Loucy (cell line): ENCODE measurements at regions not wholly inside any gene's neighbourhood (a gene's known extent, or its start where the extent isn't known, plus 50 kb on each side); places are given as distances from the start of the nearest gene placed in this dataset.

ENCODE experiments used
- H2AFZ ChIP-seq: fragments of 200-600 bp; sonication (generic); 2 replicates; pipeline ENCODE4 v1.6.0; 2016; ENCODE audit warnings: antibody characterized with exemption, mild to moderate bottlenecking, low read length, moderate library complexity
- H3F3A ChIP-seq: fragments of 200-600 bp; 2 replicates; pipeline ENCODE4 v1.6.0; 2016; ENCODE audit warnings: antibody characterized with exemption, low read depth, mild to moderate bottlenecking
- H3K27me3 ChIP-seq: fragments of 200-600 bp; sonication (generic); 2 replicates; pipeline ENCODE4 v1.6.1; 2014; ENCODE audit warnings: low read length, mild to moderate bottlenecking; ENCODE audit not compliant: insufficient read depth, poor library complexity, severe bottlenecking
- H3K36me3 ChIP-seq: fragments of 200-600 bp; sonication (generic); 2 replicates; pipeline ENCODE4 v1.6.1; 2016; ENCODE audit warnings: low read length; ENCODE audit not compliant: insufficient read depth
- H3K4me1 ChIP-seq: fragments of 200-600 bp; sonication (generic); 2 replicates; pipeline ENCODE4 v1.5.1; 2014; ENCODE audit warnings: low read length, mild to moderate bottlenecking; ENCODE audit not compliant: insufficient read depth, poor library complexity, severe bottlenecking
- H3K4me2 ChIP-seq: fragments of 200-600 bp; sonication (generic); 2 replicates; pipeline ENCODE4 v1.6.0; 2014; ENCODE audit warnings: antibody characterized with exemption, low read length, low read depth, mild to moderate bottlenecking; ENCODE audit not compliant: poor library complexity, severe bottlenecking
- H3K4me3 ChIP-seq: fragments of 200-600 bp; sonication (generic); 2 replicates; pipeline ENCODE4 v1.5.1; 2014; ENCODE audit warnings: low read length, mild to moderate bottlenecking, mixed read lengths; ENCODE audit not compliant: poor library complexity, severe bottlenecking
- H3K79me2 ChIP-seq: fragments of 200-600 bp; sonication (generic); 2 replicates; pipeline ENCODE4 v1.6.1; 2014; ENCODE audit warnings: low read length; ENCODE audit not compliant: insufficient read depth
- H3K9ac ChIP-seq: fragments of 200-600 bp; sonication (generic); 2 replicates; pipeline ENCODE4 v1.6.0; 2014; ENCODE audit warnings: mild to moderate bottlenecking, low read depth, low read length, moderate library complexity; ENCODE audit not compliant: poor library complexity, severe bottlenecking
- H3K9me2 ChIP-seq: fragments of 200-600 bp; sonication (generic); replicated peaks from 2 replicates; pipeline ENCODE4 v1.6.1; 2016; ENCODE audit warnings: low read depth, low read length, mixed read lengths
- H3K9me3 ChIP-seq: fragments of 200-600 bp; sonication (generic); 2 replicates; pipeline ENCODE4 v1.6.1; 2014; ENCODE audit warnings: mild to moderate bottlenecking, antibody characterized with exemption, low read length, low read depth; ENCODE audit not compliant: insufficient read depth
- H4K20me1 ChIP-seq: fragments of 200-600 bp; sonication (generic); 2 replicates; pipeline ENCODE4 v1.6.0; 2014; ENCODE audit warnings: antibody characterized with exemption, low read length, mild to moderate bottlenecking; ENCODE audit not compliant: insufficient read depth, poor library complexity, severe bottlenecking
- CTCF ChIP-seq: fragments of 200-600 bp; sonication (generic); conservative IDR thresholded peaks from 2 replicates; pipeline ENCODE4 v1.5.1; 2014; ENCODE audit warnings: mild to moderate bottlenecking, antibody characterized with exemption, low read length
- EZH2phosphoT487 ChIP-seq: fragments of 200-600 bp; IDR thresholded peaks from 2 replicates; pipeline ENCODE4 v1.6.1; 2018; ENCODE audit warnings: antibody characterized with exemption, mild to moderate bottlenecking, moderate library complexity, borderline replicate concordance

DNA sequence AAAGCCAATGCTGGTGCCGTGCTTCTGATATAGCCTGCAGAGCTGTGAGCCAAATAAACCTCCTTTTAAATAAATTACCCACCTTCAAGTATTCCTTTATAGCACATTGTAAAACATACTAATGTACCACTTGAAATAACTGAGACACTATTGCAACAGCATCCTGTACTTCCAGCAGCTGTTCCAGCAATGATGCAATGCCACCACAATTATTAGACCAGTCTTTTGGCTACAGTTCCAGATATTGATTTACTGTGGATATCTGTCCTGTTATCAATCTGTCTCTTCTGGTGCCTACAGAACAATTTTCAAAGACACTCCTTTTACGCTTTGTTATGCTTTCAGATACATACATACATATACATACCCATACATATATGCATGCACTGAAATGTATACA lies 567.9 kb downstream of the TAF11L14 start:
- Histone ChIP-seq H3K27me3 (no peaks in the 10 kb centered on the region), H3K36me3 (no peaks in the 10 kb centered on the region), H3K9me2 (no peaks in the 10 kb centered on the region), H3F3A (no peaks in the 10 kb centered on the region), H3K79me2 (no peaks in the 10 kb centered on the region), H2AFZ (no peak overlapping the region), H3K4me1 (no peaks in the 10 kb centered on the region), H3K9me3 (peaks cover 4% of the 10 kb centered on the region; the same call in 1 of the 2 replicates), H3K9ac (no peak overlapping the region), H3K4me3 (no peak overlapping the region), H4K20me1 (no peaks in the 10 kb centered on the region), H3K4me2 (no peak overlapping the region)
- TF ChIP-seq CTCF (no peak), EZH2phosphoT487 (no peak)

DNA sequence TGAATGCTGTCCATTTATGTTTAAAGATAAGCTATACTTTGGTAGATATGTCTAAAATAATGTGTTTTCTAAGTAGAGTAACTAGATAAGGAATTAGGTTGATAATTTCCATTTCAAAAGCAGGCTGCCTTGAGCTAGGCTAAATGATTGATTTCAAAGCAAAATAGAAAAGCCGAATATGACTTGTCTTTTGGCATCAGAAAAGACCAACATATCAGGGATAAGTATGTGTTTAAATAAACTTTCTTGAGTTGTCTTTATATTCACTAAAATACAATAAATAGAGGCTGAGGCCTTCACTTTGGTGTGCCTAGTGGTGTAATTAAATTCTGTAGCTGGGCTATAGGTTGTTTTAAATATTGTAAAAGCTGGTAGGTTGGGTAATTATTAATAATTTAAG lies 569.0 kb downstream of the TAF11L14 start:
- Histone ChIP-seq H3K9me2 (no peaks in the 10 kb centered on the region), H3K4me2 (no peak overlapping the region), H3K9me3 (no peaks in the 10 kb centered on the region), H3K4me1 (no peaks in the 10 kb centered on the region), H3K27me3 (no peaks in the 10 kb centered on the region), H3K4me3 (no peak overlapping the region), H3K36me3 (no peaks in the 10 kb centered on the region), H3K9ac (no peak overlapping the region), H3F3A (no peaks in the 10 kb centered on the region), H2AFZ (no peak overlapping the region), H3K79me2 (no peaks in the 10 kb centered on the region), H4K20me1 (no peaks in the 10 kb centered on the region)
- TF ChIP-seq EZH2phosphoT487, result no peak
- no peak for TF ChIP-seq CTCF

DNA sequence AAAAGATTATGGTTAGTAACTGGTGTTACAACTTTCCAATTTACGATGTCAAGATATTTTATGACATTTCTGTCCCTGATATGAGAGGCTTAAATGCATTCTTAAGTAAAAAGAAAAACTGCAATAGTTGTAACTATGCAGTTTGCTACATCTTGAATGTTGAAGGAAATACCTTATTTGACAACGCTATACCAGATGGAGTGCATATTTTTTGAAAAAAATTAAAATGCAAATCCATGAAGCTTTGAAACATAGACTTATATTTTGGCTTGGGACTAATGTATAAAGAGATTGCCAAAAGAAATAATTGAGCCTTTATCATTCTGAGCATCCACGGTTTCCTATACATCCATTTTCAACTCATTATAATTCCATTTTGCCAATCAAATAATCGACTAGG lies 579.4 kb downstream of the TAF11L14 start:
- Histone ChIP-seq H3K4me1 (no peaks in the 10 kb centered on the region), H3K9ac (no peak overlapping the region), H3K27me3 (no peaks in the 10 kb centered on the region), H4K20me1 (no peaks in the 10 kb centered on the region), H3K4me2 (no peak overlapping the region), H3K9me2 (no peaks in the 10 kb centered on the region), H3F3A (no peaks in the 10 kb centered on the region), H3K4me3 (no peak overlapping the region), H3K9me3 (no peaks in the 10 kb centered on the region), H3K36me3 (no peaks in the 10 kb centered on the region), H2AFZ (no peak overlapping the region), H3K79me2 (no peaks in the 10 kb centered on the region)
- TF ChIP-seq CTCF, result no peak
- TF ChIP-seq EZH2phosphoT487, result no peak
